ENCODE measurements at regions not wholly inside any gene's neighbourhood (a gene's known extent, or its start where the extent isn't known, plus 50 kb on each side); places are given as distances from the start of the nearest gene placed in this dataset.

GRCh38 chr12:28108599-28108998, 81.7 kb upstream of the CCDC91 start:
- no peak for TF ChIP-seq HMG20A (CRISPR knock-in tag; IDR thresholded peaks at IDR 0.05; ENCODE audit: borderline replicate concordance)
- TF ChIP-seq CENPT (CRISPR knock-in tag; IDR thresholded peaks at IDR 0.05; ENCODE audit: low read depth): no peak
- no peak for TF ChIP-seq BCLAF1 (IDR thresholded peaks at IDR 0.05)
- no peak for TF ChIP-seq MYC (CRISPR knock-in tag; IDR thresholded peaks at IDR 0.05; ENCODE audit: borderline replicate concordance)
- no peak for TF ChIP-seq SETDB1 (CRISPR knock-in tag; IDR thresholded peaks at IDR 0.05; ENCODE audit: borderline replicate concordance)
- TF ChIP-seq MZF1 (CRISPR knock-in tag; IDR thresholded peaks at IDR 0.05; ENCODE audit: borderline replicate concordance): no peak
